ENCODE measurements at regions not wholly inside any gene's neighbourhood (a gene's known extent, or its start where the extent isn't known, plus 50 kb on each side); places are given as distances from the start of the nearest gene placed in this dataset.

DNA sequence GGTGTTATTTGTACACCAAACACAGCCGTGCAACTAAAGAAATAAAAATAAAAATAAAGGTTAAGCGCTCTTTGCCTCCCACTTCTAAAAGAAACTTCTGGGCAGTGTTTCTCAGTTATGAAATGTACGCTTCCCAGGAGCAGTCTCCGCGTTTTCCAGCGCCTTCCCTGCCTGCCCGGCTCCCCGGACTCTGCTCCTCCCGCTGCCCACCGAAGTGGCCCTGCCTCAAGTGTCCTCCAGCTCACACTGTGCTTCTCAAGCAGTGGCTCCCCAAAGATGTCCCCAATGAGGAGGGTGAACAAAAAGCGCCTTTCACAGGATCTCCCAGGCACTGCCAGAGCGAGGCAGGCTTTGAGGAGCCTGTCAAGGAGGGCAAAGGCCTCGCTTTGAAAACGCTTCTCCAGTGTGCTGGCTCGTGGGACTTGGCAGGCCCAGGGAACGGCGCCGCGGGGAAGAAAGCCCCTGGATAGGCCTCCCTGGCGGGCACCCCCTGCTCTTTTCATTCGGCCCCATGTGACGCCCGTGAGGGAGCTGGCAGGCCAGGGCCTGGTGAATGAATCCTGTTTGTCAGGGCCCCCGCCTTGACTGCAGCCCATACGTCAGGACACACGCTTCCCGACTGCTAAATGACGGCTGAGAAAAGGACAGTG is 187.1 kb downstream of the FOXO1 start:
- no peaks in the 10 kb centered on the region for H3K9me3 ChIP-seq
- no peak for DNase-seq
- H3K27ac ChIP-seq: no peak overlapping the region
- TF ChIP-seq, protein P1, sequence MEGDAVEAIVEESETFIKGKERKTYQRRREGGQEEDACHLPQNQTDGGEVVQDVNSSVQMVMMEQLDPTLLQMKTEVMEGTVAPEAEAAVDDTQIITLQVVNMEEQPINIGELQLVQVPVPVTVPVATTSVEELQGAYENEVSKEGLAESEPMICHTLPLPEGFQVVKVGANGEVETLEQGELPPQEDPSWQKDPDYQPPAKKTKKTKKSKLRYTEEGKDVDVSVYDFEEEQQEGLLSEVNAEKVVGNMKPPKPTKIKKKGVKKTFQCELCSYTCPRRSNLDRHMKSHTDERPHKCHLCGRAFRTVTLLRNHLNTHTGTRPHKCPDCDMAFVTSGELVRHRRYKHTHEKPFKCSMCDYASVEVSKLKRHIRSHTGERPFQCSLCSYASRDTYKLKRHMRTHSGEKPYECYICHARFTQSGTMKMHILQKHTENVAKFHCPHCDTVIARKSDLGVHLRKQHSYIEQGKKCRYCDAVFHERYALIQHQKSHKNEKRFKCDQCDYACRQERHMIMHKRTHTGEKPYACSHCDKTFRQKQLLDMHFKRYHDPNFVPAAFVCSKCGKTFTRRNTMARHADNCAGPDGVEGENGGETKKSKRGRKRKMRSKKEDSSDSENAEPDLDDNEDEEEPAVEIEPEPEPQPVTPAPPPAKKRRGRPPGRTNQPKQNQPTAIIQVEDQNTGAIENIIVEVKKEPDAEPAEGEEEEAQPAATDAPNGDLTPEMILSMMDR (IDR thresholded peaks at IDR 0.05): no peak
- no peak for TF ChIP-seq POLR2A (IDR thresholded peaks at IDR 0.05)
- no peaks in the 10 kb centered on the region for H3K36me3 ChIP-seq
- no peaks in the 10 kb centered on the region for H3K27me3 ChIP-seq
- H3K4me3 ChIP-seq: no peak overlapping the region
- H3K4me1 ChIP-seq: peaks cover 0 to 8% (median 0%) of the 10 kb centered on the region in 4 donors

DNA sequence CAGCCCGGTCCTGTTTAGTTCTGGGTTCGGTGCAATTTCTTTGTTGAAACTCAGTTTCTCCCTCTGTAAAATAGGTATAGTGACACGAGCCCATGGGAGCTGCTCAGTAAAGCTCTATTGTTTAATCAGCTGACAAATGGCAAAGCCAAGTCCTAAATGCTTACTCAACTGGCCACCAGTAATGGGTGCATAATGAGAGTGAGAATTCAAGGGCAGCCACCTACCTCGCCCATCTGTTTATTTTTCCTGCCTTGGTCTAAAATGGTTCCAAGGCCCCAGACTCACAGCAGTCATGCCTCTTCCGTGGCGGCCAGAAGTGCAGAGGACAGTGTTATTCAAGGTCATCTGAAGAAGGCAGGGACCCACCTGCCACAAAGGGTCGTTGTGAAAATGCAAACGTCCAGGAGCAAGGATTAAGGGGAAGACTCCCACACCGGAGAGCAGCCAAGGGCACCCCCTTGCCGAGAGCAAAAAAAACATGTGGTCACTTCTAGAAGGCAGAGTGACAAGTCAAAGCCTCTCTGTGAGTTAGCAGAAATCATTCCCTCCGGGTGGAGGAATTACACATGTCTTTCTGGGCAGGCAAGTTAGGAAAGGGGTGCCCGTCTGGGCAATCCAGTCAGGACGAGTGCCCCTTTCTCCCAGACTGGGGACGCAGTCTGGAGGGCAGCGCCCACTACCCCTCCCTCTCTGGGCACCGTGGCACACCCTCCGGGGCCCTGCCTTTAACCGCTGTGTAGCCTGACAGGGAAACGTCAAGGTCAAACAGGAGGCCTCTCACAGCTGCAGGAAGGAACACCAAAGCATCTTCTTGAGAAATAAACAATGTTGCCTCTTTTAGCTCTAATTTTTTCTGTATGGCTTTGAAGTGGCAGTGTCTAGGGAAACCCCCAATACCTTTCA is 186.2 kb downstream of the FOXO1 start:
- TF ChIP-seq POLR2A (IDR thresholded peaks at IDR 0.05): no peak
- TF ChIP-seq, protein P1 (IDR thresholded peaks at IDR 0.05): no peak
- DNase-seq: no peak
- Histone ChIP-seq H3K36me3 (no peaks in the 10 kb centered on the region), H3K4me3 (no peak overlapping the region), H3K9me3 (no peaks in the 10 kb centered on the region), H3K4me1 (peaks cover 0 to 8% (median under 1%) of the 10 kb centered on the region in 4 donors), H3K27ac (no peak overlapping the region), H3K27me3 (no peaks in the 10 kb centered on the region)

DNA sequence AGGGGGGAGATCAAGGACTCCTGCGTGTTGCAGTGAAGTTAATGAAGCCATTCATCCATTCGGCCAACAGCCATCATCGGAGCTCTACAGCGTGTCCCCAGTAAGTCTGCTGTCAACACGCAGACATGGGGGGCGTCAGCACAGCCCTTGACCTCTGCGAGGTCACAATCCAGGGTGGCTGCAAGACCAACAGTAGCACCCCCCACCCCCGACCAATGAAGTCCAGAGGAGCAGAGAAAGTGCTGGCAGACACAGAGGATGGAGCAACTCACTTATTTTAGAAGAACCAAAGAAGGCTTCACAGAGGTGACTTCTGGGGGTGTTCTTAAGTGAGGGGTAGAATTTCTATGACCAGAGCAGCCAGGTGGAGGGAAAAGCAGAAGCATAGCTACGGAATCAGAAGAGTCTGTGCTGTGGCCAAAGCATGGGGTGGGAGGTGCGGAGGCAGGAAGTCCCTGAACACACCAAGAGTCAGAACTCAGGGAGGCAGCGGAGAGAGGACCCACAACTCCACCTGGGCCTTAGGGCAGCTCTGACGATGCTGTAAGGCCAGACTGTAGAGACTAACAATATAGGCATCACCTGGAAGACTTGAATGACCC is 185.4 kb downstream of the FOXO1 start:
- Histone ChIP-seq H3K4me1 (peaks cover 0 to 8% (median 1%) of the 10 kb centered on the region in 4 donors), H3K9me3 (no peaks in the 10 kb centered on the region), H3K27me3 (no peaks in the 10 kb centered on the region), H3K27ac (no peak overlapping the region), H3K36me3 (no peaks in the 10 kb centered on the region), H3K4me3 (no peak overlapping the region)
- no peak for TF ChIP-seq POLR2A (IDR thresholded peaks at IDR 0.05)
- TF ChIP-seq, protein P1 (IDR thresholded peaks at IDR 0.05): no peak
- no peak for DNase-seq

DNA sequence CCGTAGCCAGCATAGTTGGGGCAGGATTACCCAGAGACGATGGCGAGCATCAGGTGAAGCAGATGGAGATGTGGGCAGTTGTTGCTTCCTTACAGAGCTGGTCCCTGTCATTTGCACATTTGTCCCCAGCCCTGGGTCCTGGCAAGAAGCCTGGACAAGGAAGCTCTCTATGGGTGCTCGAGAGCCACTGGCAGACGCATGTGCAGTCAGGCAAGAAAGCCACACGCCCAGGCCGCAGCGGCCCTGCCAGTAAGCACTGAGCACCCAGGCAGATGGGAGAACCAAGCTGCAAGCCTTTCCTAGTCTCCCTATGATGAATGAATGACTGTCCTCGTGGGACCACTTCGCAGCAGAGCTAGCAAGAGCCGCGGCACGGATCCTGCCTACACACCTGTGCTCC is 182.8 kb downstream of the FOXO1 start:
- no peak for DNase-seq
- Histone ChIP-seq H3K9me3 (no peaks in the 10 kb centered on the region), H3K4me3 (no peak overlapping the region), H3K4me1 (peaks cover 0 to 3% (median 0%) of the 10 kb centered on the region in 4 donors), H3K36me3 (no peaks in the 10 kb centered on the region), H3K27ac (no peak overlapping the region), H3K27me3 (no peaks in the 10 kb centered on the region)
- TF ChIP-seq, protein P1 (IDR thresholded peaks at IDR 0.05): no peak
- no peak for TF ChIP-seq POLR2A (IDR thresholded peaks at IDR 0.05)

DNA sequence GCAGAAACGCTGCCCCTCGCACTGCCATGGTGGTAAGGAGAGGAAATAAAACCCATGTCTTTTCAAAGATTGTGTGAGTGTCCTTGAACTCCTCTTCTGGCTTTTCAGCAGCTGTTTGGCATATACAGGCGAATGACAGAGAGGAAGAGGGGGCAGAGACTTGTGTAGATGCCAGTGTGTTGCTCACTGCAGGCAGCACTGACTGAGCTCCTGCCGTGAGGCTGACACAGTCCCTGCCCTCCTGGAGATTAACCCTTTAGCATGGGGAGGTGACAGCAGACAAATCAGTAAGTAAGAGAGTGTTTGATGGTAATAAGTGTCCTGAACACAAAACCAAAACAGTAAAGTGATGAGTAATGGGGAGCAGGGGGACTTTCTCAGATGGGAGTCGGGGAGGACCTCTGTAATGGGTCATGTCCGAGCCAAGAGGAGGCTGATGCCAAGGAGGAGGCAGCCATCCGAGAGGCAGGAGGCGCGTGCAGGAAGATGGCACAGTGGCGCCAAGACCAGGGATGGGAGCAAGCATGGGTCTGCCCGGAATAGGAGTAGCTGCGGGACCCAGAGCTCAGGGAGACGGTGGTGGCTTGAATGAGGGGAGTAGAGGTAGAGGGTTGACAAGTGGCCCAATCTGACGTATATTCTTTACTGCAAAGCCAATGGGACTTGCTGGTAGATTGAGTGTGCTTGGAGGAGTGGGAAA is 182.2 kb downstream of the FOXO1 start:
- no peak for TF ChIP-seq POLR2A (IDR thresholded peaks at IDR 0.05)
- TF ChIP-seq, protein P1 (IDR thresholded peaks at IDR 0.05): no peak
- Histone ChIP-seq H3K27ac (peak overlapping the region in 2 of 4 donors; percentile 47 to 56), H3K4me3 (no peak overlapping the region), H3K9me3 (no peaks in the 10 kb centered on the region), H3K27me3 (no peaks in the 10 kb centered on the region), H3K36me3 (no peaks in the 10 kb centered on the region), H3K4me1 (peaks cover 0 to 3% (median 0%) of the 10 kb centered on the region in 4 donors)
- DNase-seq: no peak

Data from Peyer's patch (tissue), 4 donors.